Testis (tissue), 2 donors: ENCODE measurements at regions not wholly inside any gene's neighbourhood (a gene's known extent, or its start where the extent isn't known, plus 50 kb on each side); places are given as distances from the start of the nearest gene placed in this dataset.

Source experiments
- POLR2A ChIP-seq: fragments of 450-650 bp; IDR thresholded peaks from one replicate; pipeline ENCODE4 v1.6.1; 2017; ENCODE audit warnings: antibody characterized with exemption, mild to moderate bottlenecking, moderate library complexity
- TF ChIP-seq, protein P1 (sequence below), 3 experiments: fragments of 450-650 bp in 2 of 3; fragments of 200-600 bp in 1 of 3; sonication (generic) in 1 of 3; IDR thresholded peaks; one replicate each; pipeline ENCODE4 v1.5.1; 2016 to 2019; ENCODE audit warnings: antibody characterized with exemption in 3 of 3, mild to moderate bottlenecking in 2 of 3, moderate library complexity in 1 of 3

DNA sequence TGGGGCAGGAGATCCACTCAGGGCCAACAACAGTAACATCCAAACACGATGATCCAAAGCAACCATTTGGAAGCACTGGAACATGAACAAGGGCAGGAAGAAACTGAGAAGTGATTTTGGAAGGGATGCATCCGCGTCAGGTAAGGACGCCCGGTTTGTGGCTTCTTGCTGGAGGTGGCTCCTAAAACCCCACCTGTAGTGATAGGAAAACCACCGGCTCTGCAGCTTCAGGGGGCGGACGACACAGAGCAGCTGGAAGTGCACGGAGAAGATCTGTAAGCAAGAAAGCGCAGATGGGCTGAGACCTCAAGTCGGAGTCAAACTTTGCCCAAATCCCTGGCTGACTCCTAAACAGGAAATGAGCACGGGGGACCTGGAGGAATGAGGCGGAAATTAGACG is 1066.1 kb downstream of the BRD1 start:
- TF ChIP-seq POLR2A = no peak
- TF ChIP-seq, protein P1, sequence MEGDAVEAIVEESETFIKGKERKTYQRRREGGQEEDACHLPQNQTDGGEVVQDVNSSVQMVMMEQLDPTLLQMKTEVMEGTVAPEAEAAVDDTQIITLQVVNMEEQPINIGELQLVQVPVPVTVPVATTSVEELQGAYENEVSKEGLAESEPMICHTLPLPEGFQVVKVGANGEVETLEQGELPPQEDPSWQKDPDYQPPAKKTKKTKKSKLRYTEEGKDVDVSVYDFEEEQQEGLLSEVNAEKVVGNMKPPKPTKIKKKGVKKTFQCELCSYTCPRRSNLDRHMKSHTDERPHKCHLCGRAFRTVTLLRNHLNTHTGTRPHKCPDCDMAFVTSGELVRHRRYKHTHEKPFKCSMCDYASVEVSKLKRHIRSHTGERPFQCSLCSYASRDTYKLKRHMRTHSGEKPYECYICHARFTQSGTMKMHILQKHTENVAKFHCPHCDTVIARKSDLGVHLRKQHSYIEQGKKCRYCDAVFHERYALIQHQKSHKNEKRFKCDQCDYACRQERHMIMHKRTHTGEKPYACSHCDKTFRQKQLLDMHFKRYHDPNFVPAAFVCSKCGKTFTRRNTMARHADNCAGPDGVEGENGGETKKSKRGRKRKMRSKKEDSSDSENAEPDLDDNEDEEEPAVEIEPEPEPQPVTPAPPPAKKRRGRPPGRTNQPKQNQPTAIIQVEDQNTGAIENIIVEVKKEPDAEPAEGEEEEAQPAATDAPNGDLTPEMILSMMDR (IDR thresholded peaks at IDR 0.05) = no peak
